ENCODE measurements at regions not wholly inside any gene's neighbourhood (a gene's known extent, or its start where the extent isn't known, plus 50 kb on each side); places are given as distances from the start of the nearest gene placed in this dataset.

GRCh38 chr18:73264562-73264921 lies 396.8 kb upstream of the NETO1 start:
- H3K4me1 ChIP-seq (ENCODE audit: control insufficient read depth, insufficient read depth, low read length) = no peaks in the 10 kb centered on the region
- no peak overlapping the region for H3K27ac ChIP-seq (ENCODE audit: low read depth, low read length)
- no peaks in the 10 kb centered on the region for H3K27me3 ChIP-seq (ENCODE audit: control insufficient read depth, insufficient read depth, low read length)
- no peak overlapping the region for H3K4me3 ChIP-seq (ENCODE audit: low read depth, low read length)
- H3K9me3 ChIP-seq (ENCODE audit: control insufficient read depth, insufficient read depth, low read length) = no peaks in the 10 kb centered on the region
- DNase-seq (ENCODE audit: low read depth in 4 of 6, low spot score in 6 of 6) = no peak
- 50% methylated on average over 2 of the region's 5 CpGs for WGBS (ENCODE audit: insufficient coverage)
- H3K36me3 ChIP-seq (ENCODE audit: control insufficient read depth, insufficient read depth, low read length) = no peaks in the 10 kb centered on the region

- Histone ChIP-seq H3K27ac (ENCODE audit: low read depth, low read length) (no peak overlapping the region), H3K36me3 (ENCODE audit: control insufficient read depth, insufficient read depth, low read length) (no peaks in the 10 kb centered on the region), H3K9me3 (ENCODE audit: control insufficient read depth, insufficient read depth, low read length) (no peaks in the 10 kb centered on the region), H3K4me1 (ENCODE audit: control insufficient read depth, insufficient read depth, low read length) (no peaks in the 10 kb centered on the region), H3K4me3 (ENCODE audit: low read depth, low read length) (no peak overlapping the region), H3K27me3 (ENCODE audit: control insufficient read depth, insufficient read depth, low read length) (no peaks in the 10 kb centered on the region)
- DNase-seq (ENCODE audit: low read depth in 4 of 6, low spot score in 6 of 6) = no peak
- WGBS (ENCODE audit: insufficient coverage) = no CpG with 5 or more reads among the region's 1 CpG
These were observed 394.1 kb upstream of the NETO1 start for GRCh38 chr18:73261923-73262322.

GRCh38 chr18:73261243-73261642 lies 393.5 kb upstream of the NETO1 start:
- DNase-seq (ENCODE audit: low read depth in 4 of 6, low spot score in 6 of 6) = no peak
- Histone ChIP-seq H3K4me1 (ENCODE audit: control insufficient read depth, insufficient read depth, low read length) (no peaks in the 10 kb centered on the region), H3K4me3 (ENCODE audit: low read depth, low read length) (no peak overlapping the region), H3K9me3 (ENCODE audit: control insufficient read depth, insufficient read depth, low read length) (no peaks in the 10 kb centered on the region), H3K36me3 (ENCODE audit: control insufficient read depth, insufficient read depth, low read length) (no peaks in the 10 kb centered on the region), H3K27me3 (ENCODE audit: control insufficient read depth, insufficient read depth, low read length) (no peaks in the 10 kb centered on the region), H3K27ac (ENCODE audit: low read depth, low read length) (no peak overlapping the region)
- 53% methylated on average over 1 of the region's 4 CpGs for WGBS (ENCODE audit: insufficient coverage)

GRCh38 chr18:73258375-73259087 lies 390.7 kb upstream of the NETO1 start:
- H3K4me1 ChIP-seq (ENCODE audit: control insufficient read depth, insufficient read depth, low read length) = no peaks in the 10 kb centered on the region
- no peak overlapping the region for H3K4me3 ChIP-seq (ENCODE audit: low read depth, low read length)
- 76% methylated on average over 9 of the region's 12 CpGs for WGBS (ENCODE audit: insufficient coverage)
- H3K27me3 ChIP-seq (ENCODE audit: control insufficient read depth, insufficient read depth, low read length) = no peaks in the 10 kb centered on the region
- H3K9me3 ChIP-seq (ENCODE audit: control insufficient read depth, insufficient read depth, low read length) = no peaks in the 10 kb centered on the region
- peak in 1 of 6 donors; percentile 34 for DNase-seq (ENCODE audit: low read depth in 4 of 6, low spot score in 6 of 6)
- no peak overlapping the region for H3K27ac ChIP-seq (ENCODE audit: low read depth, low read length)
- no peaks in the 10 kb centered on the region for H3K36me3 ChIP-seq (ENCODE audit: control insufficient read depth, insufficient read depth, low read length)

GRCh38 chr18:73254564-73254963 lies 386.8 kb upstream of the NETO1 start:
- DNase-seq (ENCODE audit: low read depth in 4 of 6, low spot score in 6 of 6) = no peak
- Histone ChIP-seq H3K4me1 (ENCODE audit: control insufficient read depth, insufficient read depth, low read length) (no peaks in the 10 kb centered on the region), H3K27ac (ENCODE audit: low read depth, low read length) (no peak overlapping the region), H3K9me3 (ENCODE audit: control insufficient read depth, insufficient read depth, low read length) (no peaks in the 10 kb centered on the region), H3K27me3 (ENCODE audit: control insufficient read depth, insufficient read depth, low read length) (no peaks in the 10 kb centered on the region), H3K36me3 (ENCODE audit: control insufficient read depth, insufficient read depth, low read length) (no peaks in the 10 kb centered on the region), H3K4me3 (ENCODE audit: low read depth, low read length) (no peak overlapping the region)
- 90% methylated on average over 3 of the region's 5 CpGs for WGBS (ENCODE audit: insufficient coverage)

GRCh38 chr18:73249030-73249429 lies 381.2 kb upstream of the NETO1 start:
- H3K36me3 ChIP-seq (ENCODE audit: control insufficient read depth, insufficient read depth, low read length) = no peaks in the 10 kb centered on the region
- DNase-seq (ENCODE audit: low read depth in 4 of 6, low spot score in 6 of 6) = no peak
- H3K9me3 ChIP-seq (ENCODE audit: control insufficient read depth, insufficient read depth, low read length) = no peaks in the 10 kb centered on the region
- WGBS (ENCODE audit: insufficient coverage) = 92% methylated on average over 5 of the region's 7 CpGs
- H3K27me3 ChIP-seq (ENCODE audit: control insufficient read depth, insufficient read depth, low read length) = no peaks in the 10 kb centered on the region
- no peak overlapping the region for H3K4me3 ChIP-seq (ENCODE audit: low read depth, low read length)
- H3K4me1 ChIP-seq (ENCODE audit: control insufficient read depth, insufficient read depth, low read length) = no peaks in the 10 kb centered on the region
- no peak overlapping the region for H3K27ac ChIP-seq (ENCODE audit: low read depth, low read length)

- no peak for DNase-seq (ENCODE audit: low read depth in 4 of 6, low spot score in 6 of 6)
- Histone ChIP-seq H3K27me3 (ENCODE audit: control insufficient read depth, insufficient read depth, low read length) (no peaks in the 10 kb centered on the region), H3K4me3 (ENCODE audit: low read depth, low read length) (no peak overlapping the region), H3K4me1 (ENCODE audit: control insufficient read depth, insufficient read depth, low read length) (no peaks in the 10 kb centered on the region), H3K27ac (ENCODE audit: low read depth, low read length) (no peak overlapping the region), H3K36me3 (ENCODE audit: control insufficient read depth, insufficient read depth, low read length) (no peaks in the 10 kb centered on the region), H3K9me3 (ENCODE audit: control insufficient read depth, insufficient read depth, low read length) (no peaks in the 10 kb centered on the region)
- WGBS (ENCODE audit: insufficient coverage) = 100% methylated on average over 1 of the region's 5 CpGs
These were observed 379.0 kb upstream of the NETO1 start for GRCh38 chr18:73246763-73247162.

GRCh38 chr18:73245345-73245744 lies 377.6 kb upstream of the NETO1 start:
- Histone ChIP-seq H3K9me3 (ENCODE audit: control insufficient read depth, insufficient read depth, low read length) (no peaks in the 10 kb centered on the region), H3K4me3 (ENCODE audit: low read depth, low read length) (no peak overlapping the region), H3K4me1 (ENCODE audit: control insufficient read depth, insufficient read depth, low read length) (no peaks in the 10 kb centered on the region), H3K36me3 (ENCODE audit: control insufficient read depth, insufficient read depth, low read length) (no peaks in the 10 kb centered on the region), H3K27me3 (ENCODE audit: control insufficient read depth, insufficient read depth, low read length) (no peaks in the 10 kb centered on the region), H3K27ac (ENCODE audit: low read depth, low read length) (no peak overlapping the region)
- DNase-seq (ENCODE audit: low read depth in 4 of 6, low spot score in 6 of 6) = no peak
- WGBS (ENCODE audit: insufficient coverage) = 92% methylated on average over 2 of the region's 4 CpGs

GRCh38 chr18:73244401-73244800 lies 376.6 kb upstream of the NETO1 start:
- Histone ChIP-seq H3K27me3 (ENCODE audit: control insufficient read depth, insufficient read depth, low read length) (no peaks in the 10 kb centered on the region), H3K9me3 (ENCODE audit: control insufficient read depth, insufficient read depth, low read length) (no peaks in the 10 kb centered on the region), H3K4me3 (ENCODE audit: low read depth, low read length) (no peak overlapping the region), H3K27ac (ENCODE audit: low read depth, low read length) (no peak overlapping the region), H3K36me3 (ENCODE audit: control insufficient read depth, insufficient read depth, low read length) (no peaks in the 10 kb centered on the region), H3K4me1 (ENCODE audit: control insufficient read depth, insufficient read depth, low read length) (no peaks in the 10 kb centered on the region)
- DNase-seq (ENCODE audit: low read depth in 4 of 6, low spot score in 6 of 6) = peak in 1 of 6 donors; percentile 14
- no CpG with 5 or more reads among the region's 1 CpG for WGBS (ENCODE audit: insufficient coverage)

GRCh38 chr18:73240899-73241298 lies 373.1 kb upstream of the NETO1 start:
- no peaks in the 10 kb centered on the region for H3K4me1 ChIP-seq (ENCODE audit: control insufficient read depth, insufficient read depth, low read length)
- no peaks in the 10 kb centered on the region for H3K9me3 ChIP-seq (ENCODE audit: control insufficient read depth, insufficient read depth, low read length)
- H3K4me3 ChIP-seq (ENCODE audit: low read depth, low read length) = no peak overlapping the region
- H3K27me3 ChIP-seq (ENCODE audit: control insufficient read depth, insufficient read depth, low read length) = no peaks in the 10 kb centered on the region
- no peak overlapping the region for H3K27ac ChIP-seq (ENCODE audit: low read depth, low read length)
- no peaks in the 10 kb centered on the region for H3K36me3 ChIP-seq (ENCODE audit: control insufficient read depth, insufficient read depth, low read length)
- no peak for DNase-seq (ENCODE audit: low read depth in 4 of 6, low spot score in 6 of 6)
- WGBS (ENCODE audit: insufficient coverage) = no CpG with 5 or more reads among the region's 2 CpGs
